A673 (cell line): ENCODE measurements at regions not wholly inside any gene's neighbourhood (a gene's known extent, or its start where the extent isn't known, plus 50 kb on each side); places are given as distances from the start of the nearest gene placed in this dataset.

Experiments used
- BruUV-seq: library from RNA; stranded (reverse); fragments of 400-500 nt; replicated peaks from 2 replicates; lab custom pipeline; 2021; lab: Mats Ljungman, UMichigan
- CTCF ChIA-PET: fragments of 300-600 bp; sonication (Branson Sonifier 250); formaldehyde crosslinking; loops from one replicate; lab custom pipeline; 2022; ENCODE audit warnings: antibody characterized with exemption; lab: Charles Lee
- POLR2A ChIA-PET: fragments of 300-600 bp; sonication (Branson Sonifier 250); formaldehyde crosslinking; loops from one replicate; lab custom pipeline; 2022; ENCODE audit warnings: antibody characterized with exemption; ENCODE audit not compliant: low non-redundant PET; lab: Charles Lee
- DNase-seq: peaks from one replicate; pipeline ENCODE4 v3.0.0-alpha.2; 2015; ENCODE audit warnings: low spot score
- H3K27ac ChIP-seq: fragments of 200-600 bp; sonication (generic); 2 replicates; pipeline ENCODE4 v1.5.1; 2016; ENCODE audit warnings: mixed run types, low read depth, mild to moderate bottlenecking, mixed read lengths, antibody characterized with exemption, low read length; ENCODE audit not compliant: poor library complexity, severe bottlenecking
- H3K27me3 ChIP-seq: fragments of 200-600 bp; sonication (generic); replicated peaks from 2 replicates; pipeline ENCODE4 v1.6.1; 2017; ENCODE audit warnings: mixed run types, low read depth, mild to moderate bottlenecking, mixed read lengths, antibody characterized with exemption, low read length; ENCODE audit not compliant: insufficient read depth, poor library complexity
- H3K36me3 ChIP-seq: fragments of 200-600 bp; sonication (generic); 2 replicates; pipeline ENCODE4 v1.6.1; 2016; ENCODE audit warnings: mixed run types, mild to moderate bottlenecking, mixed read lengths, antibody characterized with exemption, low read length; ENCODE audit not compliant: insufficient read depth, poor library complexity, severe bottlenecking
- H3K4me1 ChIP-seq: fragments of 200-600 bp; sonication (generic); 2 replicates; pipeline ENCODE4 v1.6.1; 2017; ENCODE audit warnings: mixed run types, mild to moderate bottlenecking, mixed read lengths, antibody characterized with exemption, low read length; ENCODE audit not compliant: insufficient read depth, poor library complexity, severe bottlenecking
- H3K4me3 ChIP-seq: fragments of 200-600 bp; sonication (generic); 2 replicates; pipeline ENCODE4 v1.5.1; 2016; ENCODE audit warnings: low read depth, mixed run types, mild to moderate bottlenecking, mixed read lengths, low read length; ENCODE audit not compliant: poor library complexity, severe bottlenecking
- H3K9me3 ChIP-seq: fragments of 200-600 bp; sonication (generic); 2 replicates; pipeline ENCODE4 v1.6.1; 2016; ENCODE audit warnings: mixed run types, low read depth, mild to moderate bottlenecking, mixed read lengths, antibody characterized with exemption, low read length; ENCODE audit not compliant: poor library complexity, severe bottlenecking
- EZH2 ChIP-seq: fragments of 200-600 bp; sonication (generic); IDR thresholded peaks from 2 replicates; pipeline ENCODE4 v1.6.1; 2017; ENCODE audit warnings: borderline replicate concordance, low read depth, mild to moderate bottlenecking, mixed read lengths, antibody characterized with exemption, low read length; ENCODE audit not compliant: poor library complexity, severe bottlenecking
- intact Hi-C: fragments of 100-400 bp; cut with micrococcal nuclease; formaldehyde crosslinking; loops from one replicate; pipeline ENCODE4 v1.10.0; 2022; ENCODE audit not compliant: unreplicated experiment
- TF ChIP-seq, protein P1 (sequence below): fragments of 300-800, 200-600 bp; sonication (generic); conservative IDR thresholded peaks from 2 replicates; pipeline ENCODE4 v1.5.1; 2017; ENCODE audit warnings: low read depth, mild to moderate bottlenecking, antibody characterized with exemption, low read length, moderate library complexity, mixed read lengths

DNA sequence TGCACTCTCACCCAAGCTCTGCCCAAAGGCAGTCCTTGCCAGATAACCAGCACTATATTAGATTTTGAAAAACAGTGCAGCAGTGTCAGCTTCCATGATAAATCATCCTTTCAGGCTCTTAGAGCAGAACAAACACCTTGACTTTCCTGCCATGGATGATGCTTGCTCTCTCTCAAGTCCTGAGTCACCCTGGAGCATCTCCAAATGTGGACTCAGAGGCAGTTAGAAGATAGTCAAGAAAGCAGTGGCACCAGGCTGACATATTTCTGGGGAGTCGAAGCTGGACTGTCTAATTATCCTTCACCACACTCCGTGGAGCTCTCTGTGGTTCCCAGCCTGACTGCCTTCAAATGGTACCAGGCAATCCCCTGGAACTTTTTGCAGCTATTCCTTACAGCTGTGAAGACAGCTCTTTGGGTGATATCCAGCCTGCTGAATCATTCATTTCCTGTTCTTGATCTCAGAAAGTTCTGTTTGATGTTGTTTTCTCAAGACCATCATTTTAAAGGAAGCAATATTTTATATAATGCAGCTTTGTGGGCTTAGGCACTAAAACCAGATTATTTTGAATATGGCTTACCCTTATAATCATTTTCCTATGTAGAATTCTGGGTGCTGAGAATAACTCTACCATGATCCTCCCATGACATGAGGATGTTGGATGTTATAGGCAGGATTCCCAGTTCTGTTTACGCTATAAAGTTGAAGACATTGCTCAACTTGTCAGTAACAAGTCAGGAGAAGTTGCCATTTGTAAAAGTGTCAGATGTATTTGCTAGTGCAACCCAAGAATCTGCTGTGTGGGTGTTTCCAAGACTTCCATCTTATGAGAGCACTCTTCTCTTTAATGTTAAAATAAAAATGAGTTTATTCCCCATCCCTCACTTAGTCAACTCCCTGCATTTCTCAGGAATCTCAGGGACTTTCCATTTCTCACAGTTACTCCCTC, 233.8 kb downstream of the C7orf25 start:
- ChIA-PET POLR2A (interaction anchor here (0.6 kb wide), 1 partner anchor 41 kb away, joined by 7 read pairs; no protein-coding TSS in a partner anchor), CTCF (interaction anchor here (0.6 to 0.9 kb wide), 4 partner anchors 9 to 737 kb away, joined by 3 read pairs; no protein-coding TSS in a partner anchor)
- H3K27ac ChIP-seq: peak overlapping the region; percentile 7
- H3K36me3 ChIP-seq: no peaks in the 10 kb centered on the region
- H3K27me3 ChIP-seq: no peaks in the 10 kb centered on the region
- H3K4me1 ChIP-seq: peaks cover 3% of the 10 kb centered on the region
- peaks cover 8% of the 10 kb centered on the region for H3K9me3 ChIP-seq
- intact Hi-C loops: no loop called here
- peak; percentile 65 for DNase-seq
- BruUV-seq: no TSS peak
- H3K4me3 ChIP-seq: no peak overlapping the region
- TF ChIP-seq, protein P1, sequence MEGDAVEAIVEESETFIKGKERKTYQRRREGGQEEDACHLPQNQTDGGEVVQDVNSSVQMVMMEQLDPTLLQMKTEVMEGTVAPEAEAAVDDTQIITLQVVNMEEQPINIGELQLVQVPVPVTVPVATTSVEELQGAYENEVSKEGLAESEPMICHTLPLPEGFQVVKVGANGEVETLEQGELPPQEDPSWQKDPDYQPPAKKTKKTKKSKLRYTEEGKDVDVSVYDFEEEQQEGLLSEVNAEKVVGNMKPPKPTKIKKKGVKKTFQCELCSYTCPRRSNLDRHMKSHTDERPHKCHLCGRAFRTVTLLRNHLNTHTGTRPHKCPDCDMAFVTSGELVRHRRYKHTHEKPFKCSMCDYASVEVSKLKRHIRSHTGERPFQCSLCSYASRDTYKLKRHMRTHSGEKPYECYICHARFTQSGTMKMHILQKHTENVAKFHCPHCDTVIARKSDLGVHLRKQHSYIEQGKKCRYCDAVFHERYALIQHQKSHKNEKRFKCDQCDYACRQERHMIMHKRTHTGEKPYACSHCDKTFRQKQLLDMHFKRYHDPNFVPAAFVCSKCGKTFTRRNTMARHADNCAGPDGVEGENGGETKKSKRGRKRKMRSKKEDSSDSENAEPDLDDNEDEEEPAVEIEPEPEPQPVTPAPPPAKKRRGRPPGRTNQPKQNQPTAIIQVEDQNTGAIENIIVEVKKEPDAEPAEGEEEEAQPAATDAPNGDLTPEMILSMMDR: no peak
- no peak for TF ChIP-seq EZH2

DNA sequence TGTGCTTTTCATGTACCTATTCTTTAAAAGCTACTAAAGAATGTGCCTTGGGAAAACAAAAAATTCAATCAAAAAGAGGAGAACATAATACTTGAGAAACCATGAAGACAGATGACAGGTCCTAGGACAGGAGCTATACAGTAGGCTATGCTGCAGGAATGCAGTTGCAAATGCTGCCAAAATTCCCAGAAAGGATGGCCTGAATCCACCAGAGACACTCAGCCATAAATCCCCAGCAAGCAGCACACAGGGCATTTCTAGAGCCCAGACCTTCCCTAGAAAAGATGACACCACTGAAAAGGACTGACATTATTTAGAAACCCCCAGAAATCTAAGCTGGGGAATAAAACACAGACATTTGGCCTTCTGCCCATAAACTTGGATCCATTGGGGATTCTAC, 237.3 kb downstream of the C7orf25 start:
- Histone ChIP-seq H3K4me3 (no peak overlapping the region), H3K36me3 (no peaks in the 10 kb centered on the region), H3K27ac (no peak overlapping the region), H3K27me3 (no peaks in the 10 kb centered on the region), H3K4me1 (peaks cover 3% of the 10 kb centered on the region), H3K9me3 (no peaks in the 10 kb centered on the region)
- no TSS peak for BruUV-seq
- ChIA-PET POLR2A (no interaction called here), CTCF (no interaction called here)
- TF ChIP-seq EZH2: no peak
- TF ChIP-seq, protein P1: no peak
- DNase-seq: no peak
- intact Hi-C loops: no loop called here

DNA sequence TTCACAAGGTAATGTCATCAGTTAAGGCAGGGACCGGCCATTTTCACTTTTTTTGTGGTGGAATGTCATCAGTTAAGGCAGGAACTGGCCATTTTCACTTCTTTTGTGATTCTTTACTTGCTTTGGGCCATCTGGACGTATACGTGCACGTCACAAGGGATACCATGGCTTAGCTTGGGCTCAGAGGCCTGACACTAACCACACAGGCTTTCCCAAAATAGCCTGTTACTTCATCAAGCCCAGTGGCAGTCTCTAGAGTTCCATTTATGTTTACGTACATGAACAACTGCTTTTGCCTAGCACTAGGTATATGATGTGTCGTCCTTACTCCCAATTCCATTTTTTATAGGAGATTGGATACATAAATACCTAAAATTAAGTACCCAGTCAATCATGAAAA, 237.9 kb downstream of the C7orf25 start:
- CTCF ChIA-PET: no interaction called here
- H3K27me3 ChIP-seq: no peaks in the 10 kb centered on the region
- intact Hi-C loops: no loop called here
- TF ChIP-seq, protein P1: no peak
- TF ChIP-seq EZH2: no peak
- peaks cover 3% of the 10 kb centered on the region for H3K4me1 ChIP-seq
- DNase-seq: no peak
- POLR2A ChIA-PET: no interaction called here
- H3K4me3 ChIP-seq: no peak overlapping the region
- H3K9me3 ChIP-seq: no peaks in the 10 kb centered on the region
- no TSS peak for BruUV-seq
- no peak overlapping the region for H3K27ac ChIP-seq
- H3K36me3 ChIP-seq: no peaks in the 10 kb centered on the region
